Sigmoid colon (tissue), 4 donors: ENCODE measurements at regions not wholly inside any gene's neighbourhood (a gene's known extent, or its start where the extent isn't known, plus 50 kb on each side); places are given as distances from the start of the nearest gene placed in this dataset.

Source experiments
- POLR2A ChIP-seq, 2 donors: fragments of 450-650 bp; IDR thresholded peaks; one replicate each; pipeline ENCODE4 v1.6.1; 2016; ENCODE audit warnings: antibody characterized with exemption in 2 of 2, mild to moderate bottlenecking in 2 of 2, moderate library complexity in 2 of 2
- POLR2AphosphoS5 ChIP-seq, 4 donors: sonication (generic); formaldehyde crosslinking; IDR thresholded peaks; one replicate each; pipeline ENCODE4 v1.6.1; 2017; ENCODE audit warnings: antibody characterized with exemption in 4 of 4
- TF ChIP-seq, protein P1 (sequence below), 4 experiments: fragments of 450-650 bp in 3 of 4; fragments of 200-600 bp in 1 of 4; IDR thresholded peaks; one replicate each; pipeline ENCODE4 v1.5.1; 2016 to 2019; ENCODE audit warnings: antibody characterized with exemption in 4 of 4, mild to moderate bottlenecking in 3 of 4, moderate library complexity in 2 of 4

DNA sequence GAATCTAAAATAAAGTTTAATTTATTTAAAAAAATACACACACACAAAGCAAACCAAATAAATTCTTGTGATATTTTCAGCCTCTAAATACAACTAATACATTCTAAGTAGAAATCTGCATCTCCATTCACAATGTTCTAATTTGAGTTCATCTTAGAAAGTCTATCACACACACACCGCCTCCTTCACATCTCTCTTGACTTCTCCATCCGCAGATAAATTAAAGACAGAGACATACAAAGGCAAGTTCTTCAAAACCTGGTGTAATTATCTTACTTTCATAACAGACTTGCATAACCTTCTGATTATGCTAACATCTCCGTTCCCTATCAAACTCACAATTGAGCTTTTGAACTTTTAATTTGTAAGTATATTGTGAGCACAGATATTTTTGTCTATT is 657.3 kb downstream of the VGLL3 start:
- TF ChIP-seq POLR2A (IDR thresholded peaks at IDR 0.05) (no peak), POLR2AphosphoS5 (IDR thresholded peaks at IDR 0.05) (no peak)
- TF ChIP-seq, protein P1, sequence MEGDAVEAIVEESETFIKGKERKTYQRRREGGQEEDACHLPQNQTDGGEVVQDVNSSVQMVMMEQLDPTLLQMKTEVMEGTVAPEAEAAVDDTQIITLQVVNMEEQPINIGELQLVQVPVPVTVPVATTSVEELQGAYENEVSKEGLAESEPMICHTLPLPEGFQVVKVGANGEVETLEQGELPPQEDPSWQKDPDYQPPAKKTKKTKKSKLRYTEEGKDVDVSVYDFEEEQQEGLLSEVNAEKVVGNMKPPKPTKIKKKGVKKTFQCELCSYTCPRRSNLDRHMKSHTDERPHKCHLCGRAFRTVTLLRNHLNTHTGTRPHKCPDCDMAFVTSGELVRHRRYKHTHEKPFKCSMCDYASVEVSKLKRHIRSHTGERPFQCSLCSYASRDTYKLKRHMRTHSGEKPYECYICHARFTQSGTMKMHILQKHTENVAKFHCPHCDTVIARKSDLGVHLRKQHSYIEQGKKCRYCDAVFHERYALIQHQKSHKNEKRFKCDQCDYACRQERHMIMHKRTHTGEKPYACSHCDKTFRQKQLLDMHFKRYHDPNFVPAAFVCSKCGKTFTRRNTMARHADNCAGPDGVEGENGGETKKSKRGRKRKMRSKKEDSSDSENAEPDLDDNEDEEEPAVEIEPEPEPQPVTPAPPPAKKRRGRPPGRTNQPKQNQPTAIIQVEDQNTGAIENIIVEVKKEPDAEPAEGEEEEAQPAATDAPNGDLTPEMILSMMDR (IDR thresholded peaks at IDR 0.05) = no peak
